T-helper 1 cell treated with Interleukin-12 subunit alpha and Interleukin-12 subunit beta and Interleukin-4 antibody, amounts not matched to agents 30 ng/mL and 1 ng/mL, for 36 hours (primary cell): ENCODE measurements at regions not wholly inside any gene's neighbourhood (a gene's known extent, or its start where the extent isn't known, plus 50 kb on each side); places are given as distances from the start of the nearest gene placed in this dataset.

Experiments
- intact Hi-C: fragments of 100-400 bp; cut with micrococcal nuclease; formaldehyde crosslinking; loops from one replicate; pipeline ENCODE4 v1.15.1; 2024

DNA sequence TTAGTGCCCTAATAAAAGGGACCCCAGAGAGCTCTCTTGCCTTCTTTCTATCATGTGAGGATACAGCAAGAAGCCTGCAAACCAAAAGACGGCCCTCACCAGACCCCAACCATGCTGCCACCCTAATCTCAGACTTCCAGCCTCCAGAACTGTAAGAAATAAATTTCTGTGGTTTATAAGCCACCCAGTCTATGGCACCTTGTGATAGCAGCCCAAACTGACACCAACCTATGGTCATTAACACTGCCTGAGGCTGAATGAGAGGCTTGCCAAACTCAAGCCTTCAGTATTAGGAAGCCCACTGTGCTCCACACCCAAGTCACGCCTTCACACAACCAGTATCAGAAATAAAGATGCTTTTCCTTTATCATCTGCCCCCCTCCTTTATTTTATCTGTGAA lies 127.3 kb upstream of the KLF3 start:
- intact Hi-C loops, result no loop called here

DNA sequence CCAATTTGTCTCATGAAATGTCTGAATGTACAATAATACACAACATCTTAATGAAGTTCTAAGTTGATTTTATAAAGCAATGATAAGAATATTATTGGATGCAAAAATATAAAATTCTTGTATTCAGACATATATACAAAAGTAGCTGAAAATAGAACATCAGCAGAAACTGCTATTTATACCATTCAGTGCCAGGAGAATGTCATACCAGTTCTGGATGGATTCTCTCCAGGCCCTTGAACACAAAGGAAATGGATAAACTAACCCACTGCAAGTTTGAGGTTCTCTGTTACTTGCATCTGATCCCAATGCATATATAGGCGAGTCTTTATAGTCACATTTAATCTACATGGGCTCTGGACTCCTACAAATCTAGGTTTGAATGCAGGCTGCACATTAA lies 126.3 kb upstream of the KLF3 start:
- intact Hi-C loops, result no loop called here

DNA sequence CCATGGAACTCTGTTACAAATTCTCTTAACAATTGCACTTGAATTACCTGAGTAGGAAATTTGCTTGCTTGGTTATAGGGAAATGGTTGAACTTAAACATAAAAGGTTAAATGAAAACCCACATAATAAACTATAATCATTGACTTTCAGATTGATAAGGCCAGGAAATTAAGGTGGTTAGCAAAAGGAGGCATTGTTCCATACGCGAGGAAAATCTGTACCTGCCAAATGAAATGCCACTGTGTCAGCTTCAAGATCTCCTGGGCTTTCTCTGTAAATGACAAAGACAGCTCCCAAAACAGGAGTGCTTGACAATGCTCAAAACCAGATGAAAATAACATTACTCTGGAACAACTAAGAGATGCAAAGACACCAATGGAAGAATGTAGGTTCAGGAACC lies 125.5 kb upstream of the KLF3 start:
- intact Hi-C loops, result no loop called here

DNA sequence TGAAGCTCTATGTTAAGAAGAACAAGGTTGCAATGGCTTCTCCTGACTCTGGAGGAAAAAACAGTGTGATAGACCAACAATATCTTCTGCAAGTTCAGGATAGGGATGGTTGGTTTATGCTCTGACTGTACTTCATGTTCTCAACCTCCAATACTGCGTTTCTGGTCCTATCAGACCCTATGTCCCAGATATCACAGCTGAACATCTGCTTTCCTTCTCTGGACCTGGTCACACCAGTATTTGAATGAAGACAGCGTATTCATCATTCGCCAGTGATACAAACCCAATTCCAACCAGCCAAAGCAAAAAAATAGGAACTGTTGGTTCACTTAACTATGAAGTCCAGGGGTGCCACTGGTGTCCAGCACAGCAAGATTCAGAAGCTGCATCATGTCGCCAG lies 124.5 kb upstream of the KLF3 start:
- intact Hi-C loops, result no loop called here

DNA sequence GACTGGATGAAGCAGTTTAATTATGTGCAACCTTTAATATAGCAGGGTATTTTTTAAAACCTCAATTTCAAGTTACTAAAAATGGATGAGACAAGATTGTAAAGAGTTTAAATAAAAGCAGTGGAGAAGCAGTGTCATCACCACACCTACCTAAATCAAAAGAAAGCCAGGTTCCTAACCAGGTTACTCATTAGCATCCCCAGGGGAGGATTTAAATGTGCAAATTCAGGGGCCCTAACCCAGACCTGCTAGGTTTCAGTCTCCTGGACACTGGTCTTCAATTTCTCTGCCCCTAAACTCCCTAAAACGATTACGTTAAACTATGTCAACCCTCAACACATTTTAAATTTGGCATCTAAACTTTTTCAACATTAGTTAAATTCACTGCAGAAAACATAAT lies 116.9 kb upstream of the KLF3 start:
- intact Hi-C loops, result no loop called here

DNA sequence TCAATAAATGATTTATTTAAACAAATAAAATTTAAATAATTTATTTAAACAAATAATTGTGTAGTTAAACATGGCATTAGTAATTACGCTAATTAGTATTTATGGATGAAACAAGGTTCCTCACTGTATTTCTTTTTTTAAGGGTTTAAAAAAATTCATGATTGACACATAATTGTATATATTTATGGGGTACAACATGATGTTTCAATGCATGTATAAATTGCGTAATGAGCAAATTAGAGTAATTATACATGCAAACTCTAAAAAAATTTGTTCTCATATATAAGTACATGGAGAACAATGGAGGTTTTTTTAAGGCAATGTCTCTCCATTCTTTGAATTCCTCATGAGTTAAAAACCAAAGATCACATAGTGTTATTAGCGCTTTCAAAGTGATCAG lies 115.7 kb upstream of the KLF3 start:
- intact Hi-C loops, result no loop called here

DNA sequence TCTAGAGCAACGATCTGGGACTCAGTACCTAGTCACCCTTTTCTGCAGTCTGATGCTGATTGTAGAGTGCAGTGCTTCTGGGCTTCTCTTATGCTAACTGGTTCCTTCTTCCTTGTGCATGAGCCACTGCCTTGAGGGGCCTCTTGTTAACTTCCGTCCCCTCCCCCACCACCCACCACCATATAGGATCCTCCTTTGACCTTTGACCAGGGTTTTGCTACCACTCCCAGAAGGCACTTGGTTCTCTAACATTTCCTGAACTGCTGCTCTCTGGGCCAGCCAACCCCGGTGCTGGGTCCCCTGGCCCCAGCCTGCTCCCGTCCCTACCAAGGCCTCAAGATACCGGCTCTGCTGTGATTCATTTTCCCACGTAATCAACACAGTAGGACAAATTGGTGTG lies 104.6 kb upstream of the KLF3 start:
- intact Hi-C loops, result no loop called here

DNA sequence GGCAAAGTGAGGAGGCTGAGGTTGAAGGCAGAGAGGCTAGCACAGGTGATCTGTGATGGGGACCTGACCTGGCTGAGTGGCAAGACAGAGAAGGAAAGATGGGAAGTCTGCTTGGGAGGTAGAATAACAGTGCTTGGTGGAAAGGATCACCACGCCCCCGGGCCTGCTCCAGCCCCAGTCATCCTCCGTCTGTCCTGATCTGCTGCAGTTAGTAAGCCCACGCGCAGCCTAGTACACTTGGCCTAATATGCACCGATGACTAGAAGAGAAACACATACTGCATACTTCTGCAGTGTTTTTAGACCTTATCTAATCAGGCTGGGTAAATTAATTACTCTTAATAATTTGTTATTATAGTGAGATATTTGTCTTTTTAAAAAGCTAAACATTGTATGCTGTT lies 103.7 kb upstream of the KLF3 start:
- intact Hi-C loops, result loop anchor here (1.0 to 2.0 kb wide), 2 partner anchors 58 to 105 kb away; no protein-coding TSS in a partner anchor

DNA sequence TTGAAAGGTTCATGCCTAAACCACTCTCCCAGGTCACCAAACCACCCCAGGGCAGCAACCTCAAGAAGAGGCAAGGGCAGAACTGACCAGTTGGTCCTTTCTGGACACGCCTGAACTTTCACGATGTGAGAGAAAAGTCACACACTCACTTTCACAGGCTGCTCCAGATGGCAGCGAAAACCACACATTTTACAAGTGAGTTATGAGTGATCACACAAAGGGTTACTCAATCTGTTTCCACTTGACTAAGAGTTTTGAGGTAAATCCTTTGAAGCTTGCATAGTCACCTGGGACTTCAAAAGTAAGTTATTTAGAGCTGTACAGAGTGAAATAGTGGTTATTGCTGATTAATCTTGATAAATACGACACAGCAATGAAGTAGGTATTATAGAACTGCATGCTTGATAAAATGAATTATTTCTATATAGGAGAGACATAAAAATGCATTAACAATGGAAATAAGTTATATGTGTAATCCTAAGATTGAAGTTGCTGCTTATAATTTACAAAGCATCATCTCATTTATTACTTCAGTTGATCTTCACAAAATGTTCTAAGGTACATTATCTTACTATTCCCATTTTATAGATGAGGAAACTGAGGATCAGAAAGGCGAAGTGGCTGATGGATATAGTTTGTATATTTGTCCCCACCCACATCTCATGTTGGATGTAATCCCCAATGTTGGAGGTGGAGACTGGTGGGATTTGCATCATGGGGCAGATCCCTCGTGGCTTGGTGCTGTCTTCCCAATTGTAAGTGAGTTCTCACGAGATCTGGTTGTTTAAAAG lies 103.0 kb upstream of the KLF3 start:
- intact Hi-C loops, result loop anchor here (1.0 to 2.0 kb wide), 2 partner anchors 58 to 106 kb away; no protein-coding TSS in a partner anchor

DNA sequence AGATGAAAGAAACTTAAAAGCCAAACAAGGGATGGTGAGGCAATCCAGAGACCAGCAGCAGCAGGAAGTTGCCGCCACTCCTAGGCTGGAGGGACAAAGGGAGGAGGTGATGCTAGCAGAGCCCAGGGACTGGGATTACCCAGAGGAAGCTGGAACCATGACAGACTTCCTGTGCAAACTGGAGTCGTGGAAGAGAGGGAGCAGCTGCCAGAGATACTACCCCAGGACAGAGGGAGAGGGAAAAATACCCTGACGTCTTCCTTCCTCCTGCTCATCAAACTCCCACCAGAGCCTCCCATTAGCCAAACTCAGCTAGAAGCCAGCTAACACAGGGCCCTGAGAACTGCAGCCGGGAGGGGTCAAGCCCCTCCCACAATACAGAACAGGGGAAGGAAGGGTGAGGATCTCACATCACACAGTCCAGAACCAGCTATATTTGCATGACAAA lies 101.2 kb upstream of the KLF3 start:
- intact Hi-C loops, result no loop called here

DNA sequence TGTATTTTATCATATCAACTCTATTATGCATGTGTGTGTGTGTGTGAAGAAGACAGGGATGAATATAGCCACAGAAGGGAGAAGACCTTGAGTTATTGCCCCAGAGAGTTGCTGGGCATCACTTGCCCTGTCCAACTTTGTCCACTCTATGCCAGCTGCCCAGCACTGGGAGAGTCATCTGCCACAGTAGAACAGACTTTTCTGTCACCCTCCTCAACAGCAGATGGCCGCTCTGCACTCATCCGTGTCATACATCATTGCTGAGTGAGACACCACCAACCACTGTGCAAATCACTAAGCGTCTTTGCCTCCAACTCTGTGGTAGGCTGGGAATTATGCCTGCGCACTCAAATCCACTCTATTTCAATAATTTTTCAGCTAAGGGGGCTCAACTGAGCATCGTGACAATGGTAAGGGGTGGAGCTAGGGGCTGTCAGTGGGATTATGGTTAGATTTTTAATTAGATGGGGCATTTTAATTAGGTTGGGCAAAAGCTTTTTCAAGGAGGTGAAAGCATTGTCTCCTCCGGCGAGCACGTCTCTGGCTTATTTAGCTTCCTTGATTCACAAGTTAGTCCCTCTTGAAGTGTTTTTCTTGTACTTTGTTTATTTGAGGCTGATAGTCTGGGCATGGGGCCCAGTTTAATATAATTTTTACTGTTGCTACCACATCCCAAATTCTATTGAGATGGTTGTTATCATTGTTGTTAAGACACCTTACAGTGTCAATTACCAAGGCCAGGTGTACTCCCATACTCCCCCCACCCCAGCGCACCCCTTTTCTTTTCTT lies 100.1 kb upstream of the KLF3 start:
- intact Hi-C loops, result no loop called here

DNA sequence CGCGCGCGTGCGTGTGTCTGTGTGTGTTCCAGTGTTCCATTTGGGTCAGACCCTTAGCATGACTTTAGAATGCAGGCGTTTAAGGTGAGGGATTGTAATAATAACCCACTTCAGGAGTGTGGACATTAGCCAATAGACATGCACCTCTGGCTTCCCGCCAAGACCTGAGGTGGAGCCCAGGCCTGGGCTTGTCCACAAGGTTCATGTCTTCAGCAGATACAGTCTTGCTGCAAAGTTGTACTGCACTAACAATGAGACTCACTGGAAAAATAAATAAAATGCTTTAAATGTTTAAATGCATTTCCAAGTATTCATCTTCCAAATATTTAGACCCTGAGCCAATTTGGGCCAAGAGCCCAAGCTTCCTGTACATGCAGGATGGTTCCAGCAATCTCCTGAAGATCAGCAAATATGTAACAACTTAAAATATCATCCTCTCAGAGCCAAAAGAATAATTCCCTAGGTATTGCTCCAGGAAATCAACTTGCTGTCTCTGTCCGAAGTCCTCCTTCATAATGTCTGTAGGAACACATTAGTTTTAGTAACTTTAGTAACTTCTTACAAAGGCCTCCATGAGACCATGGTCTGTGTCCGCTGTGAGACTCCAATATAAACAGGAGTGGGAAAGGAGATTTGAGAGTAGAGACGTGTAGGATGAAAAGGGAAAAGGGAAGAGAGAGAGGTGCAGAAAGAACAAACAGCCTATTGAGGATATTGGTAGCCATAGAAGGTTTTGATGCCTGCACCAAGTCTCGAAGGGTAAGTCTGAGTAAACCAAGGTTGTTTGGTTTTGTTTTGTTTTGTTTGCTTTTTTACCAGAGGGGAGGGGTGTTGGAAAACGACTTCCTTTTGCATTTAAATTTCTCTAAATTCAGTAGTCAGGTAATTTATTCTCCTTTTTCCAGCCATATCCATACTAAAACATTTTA lies 98.5 kb upstream of the KLF3 start:
- intact Hi-C loops, result no loop called here

DNA sequence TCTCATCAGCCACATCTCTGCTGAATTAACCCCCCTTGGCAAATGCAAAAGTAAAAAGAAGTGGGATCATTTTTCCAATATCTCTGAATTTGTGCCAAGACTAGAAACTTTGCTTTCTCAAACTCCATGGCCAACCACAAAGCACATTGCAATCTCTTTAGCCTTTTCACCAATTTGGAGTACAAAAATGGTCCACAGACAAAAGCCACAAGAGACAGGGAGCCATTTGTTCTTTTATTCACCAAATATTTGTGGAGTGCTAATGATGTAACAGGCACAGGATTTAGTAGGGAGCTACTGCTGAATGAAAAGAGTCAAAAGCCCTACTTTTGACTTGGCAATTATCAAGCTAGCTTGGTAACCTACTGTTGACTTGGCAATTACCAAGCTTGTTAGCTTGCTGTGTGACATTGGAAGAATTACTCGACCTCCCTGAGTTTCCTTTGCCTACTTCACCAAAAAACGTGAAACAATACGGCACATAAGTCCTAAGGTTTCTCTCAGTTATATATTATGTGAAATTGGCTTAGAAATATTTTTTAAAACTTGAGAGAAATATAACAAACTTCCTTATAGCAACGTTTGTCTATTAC lies 97.1 kb upstream of the KLF3 start:
- intact Hi-C loops, result no loop called here

DNA sequence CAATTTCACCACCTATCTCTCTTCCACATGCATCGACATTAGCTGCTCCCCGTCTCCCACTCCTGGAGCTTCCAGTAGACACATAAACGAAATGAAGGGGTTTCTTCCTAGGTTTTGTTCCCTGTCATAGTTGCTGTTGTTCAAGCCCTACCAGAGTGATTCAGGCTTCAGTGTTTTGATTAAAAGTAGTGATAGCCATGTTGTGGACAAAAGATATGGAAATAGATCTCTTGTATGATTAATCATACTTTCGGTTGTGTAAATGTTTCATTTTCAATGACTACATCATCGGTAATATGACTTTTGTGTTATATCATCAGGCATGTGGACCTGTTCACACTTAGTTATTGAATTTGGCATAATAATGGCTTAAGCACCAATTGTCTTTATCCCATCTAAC lies 96.5 kb upstream of the KLF3 start:
- intact Hi-C loops, result no loop called here

DNA sequence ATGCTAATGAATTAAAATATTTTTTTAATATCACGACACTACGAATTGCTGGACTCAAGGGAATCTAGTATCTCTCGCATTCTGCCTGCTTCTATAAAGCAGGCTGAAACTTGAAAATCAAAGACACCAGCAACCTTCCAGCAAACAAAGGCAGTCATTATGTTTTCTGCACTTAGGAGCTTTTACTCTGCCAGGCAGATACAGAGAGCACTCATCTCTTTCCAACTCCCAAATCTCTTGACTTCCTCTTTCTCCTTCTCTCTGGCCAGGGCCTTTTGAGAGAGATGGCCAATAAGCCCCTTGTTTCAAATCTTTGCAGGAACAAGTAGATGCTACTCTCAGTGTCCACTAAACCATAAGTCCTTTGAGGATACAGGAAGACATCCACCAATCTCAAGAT lies 95.2 kb upstream of the KLF3 start:
- intact Hi-C loops, result no loop called here

DNA sequence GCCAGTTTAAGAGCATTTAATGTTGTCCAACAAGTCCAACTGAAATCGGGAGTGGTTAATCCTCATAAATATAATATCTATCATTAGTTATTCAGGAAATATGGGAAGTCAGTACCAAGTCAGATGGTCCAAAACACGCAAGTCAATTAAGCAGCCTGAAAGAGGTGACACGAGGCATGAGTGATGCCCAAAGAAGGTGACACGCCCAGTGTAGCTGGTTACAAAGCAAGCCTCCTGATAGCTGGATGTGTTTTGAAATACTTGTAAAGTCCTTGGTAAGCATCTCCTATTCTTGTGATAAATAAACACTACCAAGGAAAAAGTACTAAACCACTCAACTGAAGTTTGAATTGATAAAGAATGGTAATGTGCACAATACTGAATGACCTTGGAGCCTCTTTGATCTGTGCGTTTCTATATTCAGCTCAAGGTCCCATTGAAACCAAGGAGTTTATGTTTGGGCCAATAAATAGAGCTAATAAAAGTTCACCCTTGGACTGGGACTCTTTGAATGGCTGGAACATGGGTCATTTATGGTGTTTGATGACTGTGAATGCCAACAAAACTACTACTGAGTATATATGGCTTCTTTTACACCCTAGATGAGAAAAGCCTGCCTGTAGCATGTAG lies 93.2 kb upstream of the KLF3 start:
- intact Hi-C loops, result no loop called here

DNA sequence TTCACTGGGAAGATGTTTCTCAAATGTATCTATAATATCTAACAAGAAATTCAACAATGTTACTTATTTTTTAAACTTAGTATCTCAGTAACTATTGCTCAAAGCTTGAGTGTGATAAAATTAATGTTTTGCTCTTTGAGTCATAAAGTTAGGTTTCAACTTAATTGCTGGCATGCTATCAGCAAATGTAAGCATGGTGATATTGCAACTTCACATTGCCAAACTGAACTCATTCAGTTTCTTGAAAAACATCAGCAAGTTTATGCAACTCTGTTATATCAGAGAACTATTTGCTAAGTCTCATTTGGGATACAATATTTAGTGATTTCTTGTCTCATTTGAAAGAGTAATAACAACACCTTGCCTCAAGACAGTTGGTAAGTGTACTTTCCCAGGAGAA lies 91.2 kb upstream of the KLF3 start:
- intact Hi-C loops, result no loop called here

DNA sequence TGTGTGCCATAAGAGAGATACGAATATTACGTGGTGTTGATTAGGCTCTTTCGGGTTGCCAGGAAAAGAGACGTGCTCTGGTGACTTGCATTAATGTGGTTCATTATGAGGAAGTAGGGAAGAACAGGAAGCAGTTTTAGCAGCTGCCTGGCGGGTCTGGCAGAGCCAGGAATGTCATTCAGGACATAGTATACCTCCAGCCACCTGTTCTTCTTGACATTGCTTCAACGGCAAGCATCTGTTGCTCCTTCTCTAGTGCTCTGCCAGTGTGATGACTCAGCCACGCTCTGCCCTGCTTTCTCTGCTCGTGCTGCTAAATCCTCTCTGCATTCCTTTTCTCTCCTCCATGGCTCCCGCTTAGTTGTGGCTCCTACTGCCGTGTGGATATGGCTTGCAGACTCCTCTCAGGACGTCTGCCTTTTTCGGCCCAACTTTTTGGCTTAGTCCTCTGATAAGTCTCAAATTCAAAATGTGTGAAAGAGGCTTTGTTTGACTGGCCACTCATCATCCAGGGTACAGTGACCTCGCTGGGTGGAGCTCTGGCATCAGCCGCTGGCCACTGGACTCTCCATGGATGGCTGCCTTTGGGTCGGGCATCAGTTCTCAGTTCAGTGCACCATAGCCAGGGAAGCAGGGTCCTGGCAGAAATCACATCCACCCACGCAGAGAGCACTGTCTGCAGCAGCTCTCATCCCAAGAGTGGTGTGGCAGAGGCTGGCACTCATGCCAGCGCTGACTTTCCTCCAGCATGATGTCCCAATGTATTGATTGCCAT lies 89.3 kb upstream of the KLF3 start:
- intact Hi-C loops, result no loop called here

DNA sequence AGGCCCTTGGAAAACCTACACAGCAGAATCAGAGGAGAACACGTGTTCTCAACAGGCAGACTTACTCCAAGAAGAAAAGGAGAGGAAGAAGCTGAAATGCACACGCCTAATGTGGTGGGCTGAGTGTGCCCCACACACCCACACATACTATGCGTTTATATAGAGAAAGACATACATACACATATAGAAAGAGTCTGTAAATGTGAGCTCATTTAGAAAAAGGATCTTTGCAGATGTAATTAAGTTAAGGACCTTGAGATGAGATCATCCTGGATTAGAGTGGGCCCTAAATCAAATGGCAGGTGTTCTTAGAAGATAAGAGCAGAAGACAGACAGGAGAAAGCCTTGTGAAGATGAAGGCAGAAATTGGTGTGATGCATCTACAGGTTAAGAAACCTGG lies 87.2 kb upstream of the KLF3 start:
- intact Hi-C loops, result no loop called here

DNA sequence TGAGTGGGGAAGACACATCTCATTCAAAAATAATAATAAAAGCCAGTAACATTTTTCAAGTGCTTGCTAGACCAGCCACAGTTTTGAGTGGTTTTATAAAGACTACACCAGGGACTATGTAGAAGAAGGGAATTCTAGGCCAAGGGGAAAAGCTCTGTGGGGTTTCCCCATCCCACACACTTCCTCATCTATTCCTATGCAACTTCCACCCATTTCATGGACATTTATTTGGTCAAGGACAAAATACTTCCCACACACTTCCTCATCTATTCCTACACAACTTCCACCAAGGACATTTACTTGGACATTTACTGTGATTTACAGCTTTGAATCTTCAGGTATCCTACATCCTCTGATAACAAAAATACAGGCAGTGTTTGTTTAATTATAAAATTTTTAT lies 86.5 kb upstream of the KLF3 start:
- intact Hi-C loops, result no loop called here
